Stimulated activated CD8-positive, alpha-beta memory T cell treated with anti-CD3 and anti-CD28 coated beads, Interleukin-15, amount 100 ng/mL, for 24 hours (primary cell): ENCODE measurements at regions not wholly inside any gene's neighbourhood (a gene's known extent, or its start where the extent isn't known, plus 50 kb on each side); places are given as distances from the start of the nearest gene placed in this dataset.
"Not testable (repeated sequence)": the region's sequence is repeated elsewhere in the genome, so short reads cannot be mapped to it uniquely, and the experiment has no call there.

Source experiments
- DNase-seq: peaks from one replicate; pipeline ENCODE4 v3.0.0-alpha.2; 2020; ENCODE audit warnings: low read depth

DNA sequence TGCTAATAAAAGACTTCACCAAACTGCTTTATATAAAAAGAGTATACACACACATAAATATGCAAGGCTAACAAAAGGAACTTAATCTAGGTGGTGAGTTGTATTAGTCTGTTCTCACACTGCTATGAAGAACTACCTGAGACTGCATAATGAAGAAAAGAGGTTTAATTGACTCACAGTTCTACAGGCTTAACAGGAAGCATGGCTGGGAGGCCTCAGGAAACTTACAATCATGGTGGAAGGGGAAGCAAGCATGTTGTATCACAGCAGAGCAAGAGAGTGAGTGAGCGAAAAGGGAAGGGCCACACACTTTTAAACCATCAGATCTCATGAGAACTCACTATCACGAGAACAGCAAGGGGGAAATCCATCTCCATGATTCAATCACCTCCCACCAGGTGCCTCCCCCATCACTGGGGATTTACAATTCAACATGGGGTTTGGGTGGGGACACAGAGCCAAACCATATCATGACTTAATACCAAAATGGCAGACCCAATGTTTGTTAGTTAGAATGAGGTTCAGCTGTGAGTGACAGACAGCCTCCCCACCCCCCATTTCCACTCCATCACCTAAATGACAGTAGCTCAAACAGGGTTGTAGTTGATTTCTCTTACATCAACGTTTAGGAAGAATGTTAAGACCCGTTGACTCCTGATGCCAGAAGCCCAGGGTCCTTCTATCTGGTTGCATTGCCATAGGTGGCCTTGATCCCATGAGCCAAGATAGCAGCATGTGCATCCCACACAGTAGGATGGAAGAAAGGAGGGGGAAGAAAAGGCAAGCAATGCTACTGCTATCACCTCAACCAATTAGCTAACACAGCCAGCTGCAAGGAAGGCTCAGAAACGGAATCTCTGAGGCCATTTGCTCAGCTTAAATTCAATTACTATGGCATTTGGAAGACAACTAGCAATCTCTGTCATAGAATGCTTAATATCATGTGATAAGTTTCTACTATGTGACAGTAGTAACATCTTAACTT lies 77.0 kb downstream of the CCDC71L start:
- no peak for DNase-seq

GRCh38 chr7:106583100-106583499 lies 77.9 kb downstream of the CCDC71L start:
- DNase-seq = no peak

DNA sequence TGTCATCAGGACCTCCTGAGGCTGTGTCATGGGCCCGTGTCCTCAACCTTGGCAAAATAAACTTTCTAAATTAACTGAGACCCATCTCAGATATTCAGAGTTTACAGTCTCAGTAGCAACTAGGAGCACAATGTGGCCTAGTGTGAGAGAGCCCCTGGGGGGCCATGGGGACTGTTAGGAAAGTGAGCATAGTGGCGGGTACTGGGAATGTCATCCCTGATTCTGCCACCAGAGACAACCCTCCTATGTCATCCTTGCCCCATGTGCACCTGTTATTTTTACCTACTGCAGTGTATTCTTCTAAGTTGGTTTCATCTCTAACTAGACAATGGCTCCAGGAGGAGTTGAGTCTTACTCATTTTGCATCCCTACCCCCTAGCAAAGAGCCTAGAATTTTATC lies 78.6 kb downstream of the CCDC71L start:
- no peak for DNase-seq

- not testable (repeated sequence) for DNase-seq
Observed at GRCh38 chr7:106579086-106579485, 81.9 kb downstream of the CCDC71L start.

GRCh38 chr7:106575138-106575823 lies 85.7 kb downstream of the CCDC71L start:
- no peak for DNase-seq

- DNase-seq = no peak
Observed at GRCh38 chr7:106573738-106574137, 87.2 kb downstream of the CCDC71L start.

DNA sequence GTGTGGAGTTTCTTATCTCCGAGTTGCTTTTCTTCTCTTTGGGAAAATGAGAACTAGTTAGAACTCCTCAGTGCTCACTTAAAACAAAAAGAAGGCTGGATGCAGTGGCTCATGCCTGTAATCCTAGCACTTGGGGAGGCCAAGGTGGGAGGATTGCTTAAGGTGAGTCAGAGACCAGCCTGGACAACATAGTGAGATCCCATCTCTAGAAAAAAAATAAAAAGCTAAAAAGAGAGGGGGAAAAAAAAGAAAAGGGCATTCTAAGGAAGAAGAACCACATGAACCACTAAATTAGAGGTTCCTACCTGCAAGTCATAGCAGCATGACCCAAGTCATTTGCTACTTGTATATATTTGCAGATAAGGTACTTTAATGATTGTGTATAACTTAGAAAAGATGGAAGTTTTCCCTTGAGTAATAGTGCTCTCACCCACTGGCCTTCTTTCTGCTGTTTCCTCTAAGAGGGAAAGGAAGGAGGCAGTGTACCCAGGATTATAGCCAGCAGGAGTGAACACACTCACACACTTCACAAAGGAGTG lies 87.8 kb downstream of the CCDC71L start:
- no peak for DNase-seq

DNA sequence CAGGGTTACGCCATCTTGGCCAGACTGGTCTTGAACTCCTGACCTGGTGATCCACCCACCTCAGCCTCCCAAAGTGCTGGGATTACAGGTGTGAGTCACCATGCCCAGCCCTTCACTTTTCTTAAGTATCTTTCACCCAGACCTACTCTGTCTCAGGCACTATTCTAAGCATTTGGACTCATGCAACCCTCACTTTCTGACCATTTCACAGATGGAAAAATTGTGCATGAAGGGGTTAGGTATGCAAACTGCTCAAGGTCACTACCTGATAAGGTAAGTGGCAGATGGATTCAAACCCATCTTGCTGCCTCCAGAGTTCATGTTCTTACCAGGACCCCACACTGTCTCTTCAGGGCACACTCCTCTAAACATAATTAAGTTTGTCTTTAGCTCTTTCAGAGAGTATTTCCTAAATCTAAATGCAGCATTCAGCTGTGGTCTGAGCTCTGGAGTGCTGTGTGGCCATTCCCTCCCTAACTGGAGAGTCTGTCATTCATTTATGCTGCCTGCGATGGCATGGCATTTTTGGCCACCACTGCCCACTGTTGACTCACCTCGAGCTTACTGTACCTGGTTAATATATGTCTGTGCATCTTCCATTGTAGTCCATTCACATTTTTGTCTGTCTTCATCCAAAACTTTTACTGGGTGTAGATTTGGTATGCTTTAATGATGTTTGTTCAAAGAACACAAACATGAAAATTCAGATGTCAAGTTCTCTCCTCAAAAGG lies 88.4 kb downstream of the CCDC71L start:
- no peak for DNase-seq

DNA sequence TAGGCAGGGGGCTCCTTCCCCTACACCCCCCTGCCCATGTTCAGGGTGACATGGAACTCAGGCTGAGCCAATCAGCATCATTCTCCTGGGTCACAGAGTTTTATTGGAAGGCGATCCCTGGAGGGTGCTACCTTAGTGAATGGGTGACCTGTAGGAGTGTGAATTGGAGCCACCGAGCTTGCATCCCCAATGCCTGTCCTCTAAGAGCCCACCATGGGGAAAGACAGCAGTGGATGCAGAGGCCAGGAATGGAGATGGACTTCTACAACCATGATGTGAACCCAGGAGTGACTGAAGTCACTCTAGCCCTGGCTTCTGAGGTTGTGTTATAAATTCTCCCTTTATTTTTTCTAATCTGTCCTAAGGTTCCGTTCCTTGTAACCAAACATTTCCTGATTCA lies 89.4 kb downstream of the CCDC71L start:
- no peak for DNase-seq

GRCh38 chr7:106570948-106571418 lies 90.0 kb downstream of the CCDC71L start:
- no peak for DNase-seq

DNA sequence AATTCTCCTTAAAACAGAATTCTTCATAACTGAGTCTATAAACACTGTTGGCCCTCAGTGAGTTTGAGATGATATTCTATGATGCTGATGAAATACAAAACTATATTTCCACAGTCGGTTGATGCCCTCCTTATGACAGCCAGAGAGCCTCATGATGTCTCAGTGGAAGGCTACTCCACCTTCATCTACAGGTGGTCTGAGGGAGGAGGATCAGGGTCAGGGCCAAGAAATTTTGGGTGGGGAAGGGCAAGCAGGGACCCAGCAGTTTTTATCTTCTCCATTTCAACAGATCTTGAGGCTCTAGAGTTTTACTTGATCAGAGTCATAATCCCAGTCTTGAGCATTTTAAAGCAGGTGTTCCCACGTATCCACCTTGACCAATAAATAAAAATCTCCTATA lies 90.8 kb downstream of the CCDC71L start:
- DNase-seq = no peak

DNA sequence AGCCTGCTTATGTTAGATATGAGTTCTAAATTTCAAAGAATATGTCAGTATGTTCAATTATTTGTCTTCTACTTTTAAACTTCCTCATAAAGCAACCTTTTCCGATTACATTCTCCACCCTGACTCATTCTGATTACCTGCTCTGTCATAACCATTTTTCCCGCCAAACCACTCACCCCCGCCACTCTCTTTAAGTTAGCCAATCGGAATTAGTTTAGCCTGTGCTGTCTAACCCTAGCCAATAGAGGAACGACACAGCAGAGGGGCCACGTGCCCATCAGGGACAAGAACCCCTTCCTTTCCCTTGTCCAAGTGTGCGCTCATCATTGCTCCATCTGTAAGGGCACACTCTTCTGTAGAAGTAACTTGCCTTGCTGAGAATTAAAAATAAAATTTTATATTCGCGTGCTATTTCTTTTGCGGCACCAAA lies 91.4 kb downstream of the CCDC71L start:
- no peak for DNase-seq

GRCh38 chr7:106568680-106569499 lies 92.1 kb downstream of the CCDC71L start:
- DNase-seq = no peak

DNA sequence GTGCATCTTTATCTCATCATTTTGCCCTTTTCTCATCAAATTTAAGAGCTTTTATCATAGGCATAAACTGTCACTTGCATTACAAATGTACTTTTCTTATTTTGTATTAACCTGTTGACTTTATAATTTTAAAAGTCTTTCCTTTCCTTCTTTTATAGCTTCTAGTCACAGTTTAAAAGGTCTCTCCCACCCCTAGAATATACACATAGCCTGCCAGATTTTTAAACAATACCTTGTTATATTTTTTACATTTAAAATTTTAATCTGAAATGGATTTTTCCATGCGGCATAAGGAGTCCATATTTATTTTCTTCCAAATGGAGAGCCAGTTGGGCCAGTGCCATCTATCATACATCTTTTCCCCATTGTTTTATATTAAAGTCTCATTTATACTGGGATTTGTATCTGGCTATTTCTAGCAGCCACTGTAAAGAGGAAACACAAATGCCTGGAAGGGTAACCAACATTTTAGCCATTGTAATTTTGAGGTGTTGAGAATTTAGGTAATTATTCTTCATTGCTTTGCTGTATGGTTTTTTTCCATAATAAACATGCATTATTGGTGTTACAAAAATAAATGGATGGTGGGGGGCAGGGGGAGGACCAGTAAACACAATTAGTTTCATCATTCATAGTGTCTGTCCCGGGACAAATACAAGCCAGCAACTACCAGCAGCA lies 92.8 kb downstream of the CCDC71L start:
- no peak for DNase-seq

DNA sequence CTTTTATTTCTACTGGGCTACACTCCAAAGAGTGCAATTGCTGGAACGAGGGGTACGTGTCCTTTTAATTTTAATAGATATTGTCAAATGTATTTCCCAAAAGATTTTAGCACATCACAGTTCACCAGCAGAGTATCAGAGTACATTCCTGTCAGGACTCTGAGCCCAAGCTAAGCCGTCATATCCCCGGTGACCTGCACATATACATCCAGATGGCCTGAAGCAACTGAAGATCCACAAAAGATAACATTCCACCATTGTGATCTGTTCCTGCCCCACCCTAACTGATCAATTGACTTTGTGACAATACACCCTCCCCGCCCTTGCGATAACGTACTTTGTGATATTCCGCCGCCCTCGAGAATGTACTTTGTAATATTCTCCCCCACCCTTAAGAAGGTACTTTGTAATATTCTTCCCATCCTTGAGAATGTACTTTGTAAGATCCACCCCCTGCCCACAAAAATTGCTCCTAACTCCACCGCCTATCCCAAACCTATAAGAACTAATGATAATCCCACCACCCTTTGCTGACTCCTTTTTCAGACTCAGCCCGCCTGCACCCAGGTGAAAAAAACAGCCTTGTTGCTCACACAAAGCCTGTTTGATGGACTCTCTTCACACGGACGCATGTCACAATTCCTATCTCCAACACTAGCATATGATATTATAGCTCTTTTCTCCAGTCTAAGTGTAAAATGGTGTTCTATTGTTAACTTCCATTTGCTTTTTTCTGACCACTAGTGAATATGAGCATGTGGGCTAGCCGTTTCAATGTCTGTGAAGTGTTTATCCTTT lies 93.6 kb downstream of the CCDC71L start:
- not testable (repeated sequence) for DNase-seq

DNA sequence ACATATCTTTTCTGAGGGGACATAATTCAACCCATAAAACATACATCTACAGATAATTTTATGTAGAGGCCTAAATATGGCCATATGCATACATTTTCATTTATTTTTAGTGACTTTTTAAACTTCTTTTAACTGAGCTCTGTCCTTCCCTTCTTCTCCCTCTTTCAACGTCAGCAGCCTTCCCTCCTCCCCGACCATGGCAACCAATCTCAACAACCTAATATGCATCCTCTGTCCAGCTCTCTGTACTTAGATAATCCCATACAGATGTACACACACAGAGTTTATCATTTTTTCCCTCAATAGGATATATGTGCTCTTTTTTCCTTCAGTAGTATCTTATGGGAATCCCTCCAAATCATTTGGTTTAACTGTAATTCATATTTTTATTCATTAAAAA lies 94.3 kb downstream of the CCDC71L start:
- DNase-seq = no peak

- no peak for DNase-seq
Observed at GRCh38 chr7:106566196-106566595, 94.8 kb downstream of the CCDC71L start.

GRCh38 chr7:106565428-106565827 lies 95.5 kb downstream of the CCDC71L start:
- no peak for DNase-seq

DNA sequence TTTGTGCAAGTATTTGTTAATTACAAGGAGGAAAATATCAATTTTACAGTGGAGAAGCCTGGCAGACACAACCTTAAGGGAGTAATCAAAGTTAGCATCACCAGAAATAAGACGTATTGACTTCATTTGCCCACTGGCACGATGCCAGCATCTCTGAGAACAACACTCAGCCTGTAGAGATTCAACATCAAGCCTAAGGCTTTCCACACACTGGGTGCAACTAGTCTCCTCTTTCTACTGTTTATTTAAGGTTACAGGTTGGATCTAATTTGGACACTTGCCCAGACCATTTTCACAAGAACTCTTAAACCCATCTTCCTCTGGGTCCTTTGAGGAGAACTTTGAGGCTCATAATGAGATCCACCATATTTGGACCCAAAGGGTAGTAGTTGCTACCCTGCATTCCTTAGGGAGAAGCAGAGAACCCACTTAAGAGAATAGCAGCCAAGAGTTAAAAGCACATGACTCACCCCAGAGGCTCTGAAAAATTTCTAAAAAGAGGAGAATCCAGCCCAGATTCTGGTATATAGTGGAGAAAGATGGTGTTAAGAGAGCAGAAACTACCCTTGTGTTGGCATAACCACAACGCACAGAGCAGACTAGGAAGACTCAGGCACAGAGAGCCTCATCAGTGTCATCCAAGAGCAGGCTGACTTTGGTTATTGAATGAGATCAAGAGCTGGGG lies 97.3 kb downstream of the CCDC71L start:
- DNase-seq = no peak
